Large intestine (tissue), 3 donors: ENCODE measurements at regions not wholly inside any gene's neighbourhood (a gene's known extent, or its start where the extent isn't known, plus 50 kb on each side); places are given as distances from the start of the nearest gene placed in this dataset.
"Not testable (repeated sequence)": the region's sequence is repeated elsewhere in the genome, so short reads cannot be mapped to it uniquely, and the experiment has no call there.

Experiments used
- DNase-seq, 2 donors: peaks; one replicate each; pipeline versions ENCODE4 v3.0.0 to v3.0.0-alpha.2; 2013
- H3K27ac ChIP-seq: one replicate; pipeline ENCODE4 v1.5.1; 2013; ENCODE audit warnings: low read length
- H3K27me3 ChIP-seq: 2 replicates; pipeline ENCODE4 v1.6.1; 2013; ENCODE audit warnings: low read length; ENCODE audit not compliant: control insufficient read depth, insufficient read depth
- H3K36me3 ChIP-seq: 2 replicates; pipeline ENCODE4 v1.6.1; 2013; ENCODE audit warnings: low read length; ENCODE audit not compliant: control insufficient read depth, insufficient read depth
- H3K4me1 ChIP-seq: one replicate; pipeline ENCODE4 v1.6.1; 2013; ENCODE audit warnings: low read length; ENCODE audit not compliant: control insufficient read depth, insufficient read depth
- H3K4me3 ChIP-seq: one replicate; pipeline ENCODE4 v1.5.1; 2013; ENCODE audit warnings: low read length
- H3K9me3 ChIP-seq: one replicate; pipeline ENCODE4 v1.6.1; 2013; ENCODE audit warnings: mild to moderate bottlenecking, low read depth, low read length, moderate library complexity; ENCODE audit not compliant: control insufficient read depth
- WGBS: methylation state at CpG from one replicate; pipeline ENCODE4 v1.1.5; 2013; ENCODE audit warnings: low lambda C conversion rate; ENCODE audit not compliant: insufficient coverage; 5-methylcytosine and 5-hydroxymethylcytosine counted together

DNA sequence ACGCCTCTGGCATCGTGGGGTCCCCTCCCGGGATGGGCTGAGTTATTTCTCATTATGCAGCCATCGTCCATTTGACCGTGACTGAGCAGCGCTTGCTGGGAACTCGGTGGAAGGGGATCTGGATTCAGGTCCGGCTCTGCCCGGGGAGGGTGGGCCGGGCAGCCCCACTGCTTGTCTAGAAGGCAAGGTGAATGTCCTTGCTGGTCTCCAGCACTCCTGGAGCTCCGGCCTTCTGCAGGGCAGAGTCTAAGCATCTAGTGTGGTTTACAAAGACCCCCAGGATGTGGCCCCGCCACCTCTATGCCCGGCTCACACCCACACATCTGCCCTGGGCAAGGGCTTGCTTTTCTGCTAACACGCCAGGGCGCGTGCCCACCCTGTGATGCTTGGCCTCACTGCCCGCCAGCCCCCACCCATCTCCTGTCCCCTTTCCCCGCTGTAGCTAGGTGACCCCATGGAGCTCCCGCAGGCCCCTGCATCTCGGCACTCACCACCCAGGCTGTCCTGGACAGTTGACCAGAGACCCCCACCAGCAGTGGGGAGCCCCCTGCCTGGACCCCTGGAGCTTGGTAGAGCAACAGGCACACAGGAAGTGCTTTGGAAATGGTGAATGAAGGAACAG lies 151.0 kb upstream of the CHST15 start:
- DNase-seq = no peak
- Histone ChIP-seq H3K9me3 (no peaks in the 10 kb centered on the region), H3K27ac (no peak overlapping the region), H3K4me1 (no peaks in the 10 kb centered on the region), H3K36me3 (no peaks in the 10 kb centered on the region), H3K4me3 (no peak overlapping the region), H3K27me3 (no peaks in the 10 kb centered on the region)
- no CpG with 5 or more reads among the region's 20 CpGs for WGBS

DNA sequence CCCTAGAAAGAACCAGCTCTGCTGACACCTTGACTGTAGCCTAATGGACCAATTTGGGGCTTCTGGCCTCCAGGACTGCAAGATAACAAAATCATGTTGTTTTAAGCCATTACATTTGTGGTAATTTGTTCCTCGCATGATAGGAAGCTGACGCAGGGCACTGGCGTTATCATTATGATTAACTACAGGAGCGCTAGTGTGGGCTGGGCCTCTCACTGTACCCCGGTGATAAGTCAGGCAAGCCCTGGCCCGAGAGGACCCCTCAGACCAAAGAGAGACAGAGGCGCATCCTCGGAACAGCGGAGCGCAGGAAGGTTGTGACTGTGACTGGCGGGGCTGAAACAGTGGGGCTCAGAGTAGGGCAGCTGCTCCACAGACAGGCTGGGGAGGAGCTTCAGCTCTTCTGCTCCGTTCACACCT lies 150.3 kb upstream of the CHST15 start:
- H3K4me1 ChIP-seq = no peaks in the 10 kb centered on the region
- no peaks in the 10 kb centered on the region for H3K9me3 ChIP-seq
- H3K27ac ChIP-seq = no peak overlapping the region
- DNase-seq = no peak
- no peaks in the 10 kb centered on the region for H3K36me3 ChIP-seq
- no CpG with 5 or more reads among the region's 12 CpGs for WGBS
- H3K4me3 ChIP-seq = no peak overlapping the region
- H3K27me3 ChIP-seq = no peaks in the 10 kb centered on the region

- no CpG with 5 or more reads among the region's 8 CpGs for WGBS
- no peaks in the 10 kb centered on the region for H3K9me3 ChIP-seq
- H3K27ac ChIP-seq = no peak overlapping the region
- no peak overlapping the region for H3K4me3 ChIP-seq
- H3K36me3 ChIP-seq = no peaks in the 10 kb centered on the region
- no peak for DNase-seq
- no peaks in the 10 kb centered on the region for H3K4me1 ChIP-seq
- H3K27me3 ChIP-seq = no peaks in the 10 kb centered on the region
These were observed 149.4 kb upstream of the CHST15 start for GRCh38 chr10:124242791-124243190.

DNA sequence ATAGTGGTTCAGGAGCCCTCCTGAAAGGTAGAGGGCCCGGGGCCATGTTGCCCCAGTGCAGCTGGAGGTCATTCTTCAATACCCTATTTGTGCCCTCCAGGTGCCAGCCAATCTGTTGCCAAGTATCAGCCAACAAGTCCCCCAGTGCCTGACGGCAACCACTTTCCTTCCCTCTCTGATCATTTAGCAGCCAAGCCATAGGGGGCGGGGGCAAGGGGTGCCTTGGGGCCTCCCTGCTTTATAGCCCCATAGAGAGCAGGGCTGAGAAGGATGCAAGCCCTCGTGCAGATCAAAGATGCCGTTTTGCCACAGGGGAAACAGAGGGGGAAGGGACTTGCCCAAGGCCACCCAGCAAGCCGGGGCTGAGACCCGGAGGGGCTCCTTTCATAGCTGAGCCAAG lies 149.0 kb upstream of the CHST15 start:
- Histone ChIP-seq H3K36me3 (no peaks in the 10 kb centered on the region), H3K9me3 (no peaks in the 10 kb centered on the region), H3K4me1 (no peaks in the 10 kb centered on the region), H3K27me3 (no peaks in the 10 kb centered on the region), H3K27ac (no peak overlapping the region), H3K4me3 (no peak overlapping the region)
- DNase-seq = no peak
- WGBS = no CpG with 5 or more reads among the region's 7 CpGs

- H3K27ac ChIP-seq, H3K36me3 ChIP-seq, H3K27me3 ChIP-seq, DNase-seq, H3K4me3 ChIP-seq, H3K4me1 ChIP-seq, H3K9me3 ChIP-seq: not testable (repeated sequence)
- no CpG with 5 or more reads among the region's 5 CpGs for WGBS
These were observed 148.1 kb upstream of the CHST15 start for GRCh38 chr10:124241510-124241909.

- no peak for DNase-seq
- no peak overlapping the region for H3K4me3 ChIP-seq
- no peaks in the 10 kb centered on the region for H3K36me3 ChIP-seq
- no CpG with 5 or more reads among the region's 17 CpGs for WGBS
- no peaks in the 10 kb centered on the region for H3K4me1 ChIP-seq
- H3K27me3 ChIP-seq = no peaks in the 10 kb centered on the region
- no peak overlapping the region for H3K27ac ChIP-seq
- H3K9me3 ChIP-seq = no peaks in the 10 kb centered on the region
These were observed 147.5 kb upstream of the CHST15 start for GRCh38 chr10:124240839-124241291.

DNA sequence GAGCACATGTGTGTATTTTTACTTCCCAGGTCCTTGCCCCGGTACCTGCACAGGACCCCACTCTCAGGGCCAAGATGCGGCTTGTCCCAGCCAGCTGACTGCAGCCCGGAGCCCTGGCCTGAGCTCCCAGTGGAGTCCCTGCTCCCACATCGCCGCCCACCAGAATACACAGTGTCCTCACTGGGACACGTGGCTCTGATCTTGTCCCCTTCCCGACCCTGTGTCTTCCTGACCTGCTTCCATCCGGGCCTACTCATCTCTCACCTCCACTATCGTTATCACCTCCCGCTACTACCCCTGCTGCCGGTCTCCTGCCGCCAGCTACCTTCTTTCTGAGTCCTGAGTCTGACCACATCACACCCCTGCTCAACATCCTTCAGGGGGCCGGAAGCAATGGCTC lies 146.3 kb upstream of the CHST15 start:
- no CpG with 5 or more reads among the region's 13 CpGs for WGBS
- Histone ChIP-seq H3K36me3 (no peaks in the 10 kb centered on the region), H3K9me3 (no peaks in the 10 kb centered on the region), H3K4me3 (no peak overlapping the region), H3K27ac (no peak overlapping the region), H3K27me3 (no peaks in the 10 kb centered on the region), H3K4me1 (no peaks in the 10 kb centered on the region)
- DNase-seq = no peak

DNA sequence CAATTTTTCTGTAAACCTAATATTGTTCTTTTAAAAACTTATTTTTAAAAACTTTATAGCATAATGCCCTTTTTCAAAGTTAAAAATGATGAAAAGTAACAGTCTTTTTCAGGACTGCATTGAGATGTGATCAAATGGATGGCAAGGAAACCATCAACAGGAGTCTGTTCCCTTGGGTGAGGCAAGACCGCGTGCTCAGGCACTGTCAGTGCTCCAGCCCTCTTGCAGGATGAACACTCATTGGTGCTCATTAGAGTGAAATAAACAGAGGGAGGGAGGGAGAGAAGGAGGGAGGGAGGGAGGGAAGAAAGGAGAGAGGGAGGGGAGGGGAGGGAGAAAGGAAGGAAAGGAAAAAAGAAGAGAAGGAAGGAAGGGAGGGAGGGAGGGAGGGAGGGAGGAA lies 145.7 kb upstream of the CHST15 start:
- DNase-seq = no peak
- H3K36me3 ChIP-seq = no peaks in the 10 kb centered on the region
- no peaks in the 10 kb centered on the region for H3K27me3 ChIP-seq
- H3K4me1 ChIP-seq = no peaks in the 10 kb centered on the region
- H3K4me3 ChIP-seq = no peak overlapping the region
- no peak overlapping the region for H3K27ac ChIP-seq
- H3K9me3 ChIP-seq = no peaks in the 10 kb centered on the region
- WGBS = no CpG with 5 or more reads among the region's 2 CpGs

DNA sequence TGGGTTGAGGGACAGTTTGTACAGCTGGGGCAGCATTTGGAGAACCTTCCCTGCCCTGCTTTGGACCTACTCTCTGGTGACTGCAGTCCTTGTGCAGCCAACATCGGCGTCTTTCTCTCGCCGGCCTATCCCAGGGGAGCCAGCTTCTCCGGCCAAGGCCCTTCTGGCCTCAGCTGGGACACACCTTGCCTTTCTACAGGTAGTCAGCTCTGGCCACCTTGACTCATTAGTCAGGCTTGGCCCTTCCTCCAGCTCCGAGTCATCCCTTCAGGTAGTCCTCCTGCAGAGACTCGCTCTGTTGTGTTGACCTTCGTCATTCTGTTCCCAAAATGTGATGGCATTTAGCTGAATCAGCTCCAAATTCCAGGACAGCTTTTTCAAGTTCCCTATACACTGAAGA lies 145.0 kb upstream of the CHST15 start:
- H3K27ac ChIP-seq = no peak overlapping the region
- H3K27me3 ChIP-seq = no peaks in the 10 kb centered on the region
- H3K36me3 ChIP-seq = no peaks in the 10 kb centered on the region
- DNase-seq = no peak
- H3K9me3 ChIP-seq = no peaks in the 10 kb centered on the region
- WGBS = no CpG with 5 or more reads among the region's 8 CpGs
- no peak overlapping the region for H3K4me3 ChIP-seq
- no peaks in the 10 kb centered on the region for H3K4me1 ChIP-seq

DNA sequence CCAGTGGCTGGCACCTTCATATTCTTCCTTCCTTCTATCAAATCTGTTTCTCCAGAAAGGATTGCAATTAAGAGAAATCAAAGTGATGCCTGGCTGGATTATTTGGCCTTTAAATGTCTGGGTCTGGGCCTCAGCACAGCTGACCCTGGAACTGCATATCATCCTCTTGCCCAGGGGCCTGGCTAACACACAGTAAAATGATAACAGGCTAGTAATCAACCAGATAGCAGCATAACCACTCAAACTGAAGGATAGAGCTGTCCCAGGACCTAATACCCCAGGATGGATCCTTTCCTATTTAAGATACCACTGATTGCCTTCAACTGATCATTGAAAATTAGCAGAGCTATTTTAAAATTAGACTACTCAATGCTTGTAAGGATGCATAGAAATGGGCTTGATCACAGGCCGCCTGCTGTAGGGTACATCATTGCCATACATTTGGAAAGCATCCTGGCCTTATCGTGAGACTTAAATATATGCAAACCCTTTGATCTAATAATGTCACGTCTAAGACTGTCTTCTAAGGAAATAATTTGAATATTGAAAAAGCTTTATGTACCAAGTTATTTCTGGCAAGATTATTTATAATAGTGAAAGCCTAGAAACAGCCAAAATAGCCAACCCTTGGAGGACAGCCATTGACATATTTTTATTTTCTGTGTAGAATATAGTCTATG lies 144.0 kb upstream of the CHST15 start:
- Histone ChIP-seq H3K36me3 (no peaks in the 10 kb centered on the region), H3K27ac (no peak overlapping the region), H3K4me3 (no peak overlapping the region), H3K9me3 (no peaks in the 10 kb centered on the region), H3K4me1 (no peaks in the 10 kb centered on the region), H3K27me3 (no peaks in the 10 kb centered on the region)
- WGBS = 63% methylated on average over 2 of the region's 3 CpGs
- no peak for DNase-seq

DNA sequence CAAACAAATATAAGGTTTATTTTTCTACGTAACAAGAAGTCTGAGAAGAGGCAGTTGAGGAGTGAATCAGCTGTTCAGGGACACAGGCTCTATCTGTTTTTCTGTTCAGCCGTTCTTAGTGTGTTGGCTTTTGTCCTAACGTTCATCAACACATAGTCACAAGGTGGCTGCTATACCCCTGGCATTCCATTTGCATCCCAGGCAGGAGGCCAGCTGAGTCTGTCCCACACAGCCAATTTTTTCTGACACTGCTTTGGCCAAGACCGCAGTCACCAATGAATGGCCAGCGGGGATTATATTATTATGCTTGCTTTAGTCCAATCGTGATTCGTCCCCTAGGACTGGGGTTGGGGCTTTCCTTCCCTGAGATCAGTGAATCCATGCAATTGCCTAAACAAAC lies 143.4 kb upstream of the CHST15 start:
- WGBS = 60% methylated on average over 1 of the region's 7 CpGs
- no peak overlapping the region for H3K4me3 ChIP-seq
- H3K36me3 ChIP-seq = no peaks in the 10 kb centered on the region
- H3K9me3 ChIP-seq = no peaks in the 10 kb centered on the region
- no peak for DNase-seq
- H3K27ac ChIP-seq = no peak overlapping the region
- no peaks in the 10 kb centered on the region for H3K4me1 ChIP-seq
- no peaks in the 10 kb centered on the region for H3K27me3 ChIP-seq
